Erythroblast (primary cell): ENCODE measurements at regions not wholly inside any gene's neighbourhood (a gene's known extent, or its start where the extent isn't known, plus 50 kb on each side); places are given as distances from the start of the nearest gene placed in this dataset.

ENCODE experiments used
- DNase-seq, 2 experiments: peaks; one replicate each; lab custom pipeline; 2025; lab: John Stamatoyannopoulos, UW
- GATA1 ChIP-seq: IDR thresholded peaks from 2 replicates; pipeline ENCODE4 v1.6.1; 2011; ENCODE audit warnings: low read depth, mild to moderate bottlenecking, control low read depth, low read length, moderate library complexity
- POLR2A ChIP-seq: IDR thresholded peaks from 2 replicates; pipeline ENCODE4 v1.6.1; 2011; ENCODE audit warnings: mild to moderate bottlenecking, low read length

- DNase-seq: no peak
- TF ChIP-seq GATA1: no peak
- no peak for TF ChIP-seq POLR2A
Observed at GRCh38 chr9:88258024-88258423, 119.7 kb upstream of the SPATA31C2 start.

DNA sequence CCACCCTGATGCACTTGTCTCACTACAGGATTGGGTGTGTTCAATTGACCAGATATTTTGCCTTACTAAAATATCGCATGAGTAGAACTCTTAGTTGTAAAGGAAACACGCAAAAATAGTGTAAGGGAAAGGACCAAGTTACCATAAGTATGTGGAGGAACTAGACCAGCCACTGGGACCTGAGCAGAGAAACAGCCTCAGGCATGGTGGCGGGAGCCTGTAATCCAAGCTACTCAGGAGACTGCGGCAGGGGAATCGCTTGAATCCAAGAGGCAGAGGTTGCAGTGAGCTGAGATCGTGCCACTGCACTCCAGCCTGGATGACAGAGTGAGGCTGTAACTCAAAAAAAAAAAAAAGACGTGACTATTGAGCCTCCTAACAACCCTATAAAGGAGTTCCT is 117.9 kb upstream of the SPATA31C2 start:
- no peak for DNase-seq
- TF ChIP-seq GATA1 (no peak), POLR2A (no peak)

DNA sequence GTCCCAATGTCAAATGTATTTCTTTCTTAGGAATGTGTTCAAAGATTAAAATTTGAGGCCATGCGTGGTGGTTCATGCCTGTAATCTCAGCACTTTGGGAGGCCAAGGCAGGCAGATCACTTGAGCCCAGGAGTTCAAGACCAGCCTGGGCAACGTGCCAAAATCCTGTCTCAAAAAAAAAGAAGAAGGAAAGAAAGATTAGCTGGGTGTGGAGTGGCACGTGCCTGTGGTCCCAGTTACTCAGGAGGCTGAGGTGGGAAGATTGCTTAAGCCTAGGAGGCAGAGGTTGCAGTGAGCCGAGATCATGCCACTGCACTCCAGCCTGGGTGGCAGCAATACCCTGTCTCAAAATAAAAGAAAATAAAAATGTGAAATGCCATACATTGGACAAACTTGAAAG is 117.5 kb upstream of the SPATA31C2 start:
- DNase-seq: peak; percentile 12 to 21

DNA sequence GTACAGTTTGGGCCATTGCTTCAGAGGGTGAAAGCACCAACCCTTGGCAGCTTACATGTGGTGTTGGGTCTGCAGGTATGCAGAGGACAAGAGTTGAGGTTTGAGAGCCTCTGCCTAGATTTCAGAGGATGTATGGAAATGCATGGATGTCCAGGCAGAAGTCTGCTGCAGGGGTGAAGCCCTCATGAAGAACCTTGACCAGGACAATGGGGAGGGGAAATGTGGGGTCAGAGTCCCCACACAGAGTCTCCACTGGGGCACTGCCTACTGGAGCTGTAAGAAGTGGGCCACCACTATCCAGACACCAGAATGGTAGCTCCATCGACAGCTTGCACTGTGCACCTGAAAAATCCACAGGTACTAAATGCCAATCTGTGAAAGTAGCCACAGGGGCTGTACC is 113.6 kb upstream of the SPATA31C2 start:
- DNase-seq: no peak
- no peak for TF ChIP-seq GATA1
- TF ChIP-seq POLR2A: no peak

DNA sequence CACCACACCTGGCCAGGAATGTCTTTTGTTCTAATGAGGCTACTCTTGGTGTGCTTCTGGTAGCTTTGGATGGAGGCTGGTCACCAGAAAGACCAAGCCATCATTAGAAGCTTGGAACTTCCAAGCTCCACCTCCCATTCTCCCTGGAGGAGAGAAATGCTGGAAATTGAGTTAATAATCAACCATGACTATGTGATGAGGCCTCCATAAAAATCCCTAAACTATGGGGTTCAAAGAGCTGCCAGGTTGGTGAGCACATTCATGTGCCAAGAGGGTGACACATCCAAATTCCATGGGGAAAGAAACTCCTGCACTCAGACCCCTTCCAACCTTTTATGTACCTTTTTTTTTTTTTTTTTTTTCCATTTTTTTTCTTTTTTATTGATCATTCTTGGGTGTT is 105.5 kb upstream of the SPATA31C2 start:
- no peak for TF ChIP-seq POLR2A
- TF ChIP-seq GATA1: no peak
- DNase-seq: no peak

- no peak for DNase-seq
- TF ChIP-seq POLR2A (no peak), GATA1 (no peak)
Observed at GRCh38 chr9:88242879-88243278, 104.6 kb upstream of the SPATA31C2 start.

- TF ChIP-seq GATA1: no peak
- no peak for TF ChIP-seq POLR2A
- no peak for DNase-seq
Observed at GRCh38 chr9:88237991-88238571, 99.8 kb upstream of the SPATA31C2 start.

GRCh38 chr9:88237479-88237961 is 99.2 kb upstream of the SPATA31C2 start:
- DNase-seq: no peak
- no peak for TF ChIP-seq GATA1
- no peak for TF ChIP-seq POLR2A

GRCh38 chr9:88236511-88237478 is 98.5 kb upstream of the SPATA31C2 start:
- TF ChIP-seq POLR2A: no peak
- DNase-seq: no peak

GRCh38 chr9:88235615-88236014 is 97.3 kb upstream of the SPATA31C2 start:
- TF ChIP-seq POLR2A: no peak
- TF ChIP-seq GATA1: no peak
- DNase-seq: no peak

- TF ChIP-seq GATA1 (no peak), POLR2A (no peak)
- DNase-seq: no peak
Observed at GRCh38 chr9:88234114-88234513, 95.8 kb upstream of the SPATA31C2 start.

DNA sequence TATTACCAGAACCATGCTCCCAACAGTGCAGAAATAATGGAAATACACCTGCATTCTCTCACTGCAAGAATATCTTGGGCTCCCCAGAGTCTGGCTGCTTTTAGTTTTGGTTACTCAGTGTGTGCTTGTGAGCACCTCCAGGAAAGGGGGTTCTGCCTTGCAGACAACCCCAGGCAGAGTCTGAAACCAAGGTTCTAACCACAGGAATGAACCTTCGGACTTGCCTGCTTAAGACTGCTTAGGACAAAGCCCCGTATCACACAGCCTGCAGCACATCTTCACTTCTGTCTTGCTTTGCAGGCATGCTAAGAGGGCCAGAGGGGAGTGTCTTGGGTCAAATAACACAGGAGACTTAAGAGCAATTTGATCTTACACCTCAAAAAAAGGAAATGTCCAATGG is 94.8 kb upstream of the SPATA31C2 start:
- DNase-seq: no peak
- no peak for TF ChIP-seq GATA1
- TF ChIP-seq POLR2A: no peak

DNA sequence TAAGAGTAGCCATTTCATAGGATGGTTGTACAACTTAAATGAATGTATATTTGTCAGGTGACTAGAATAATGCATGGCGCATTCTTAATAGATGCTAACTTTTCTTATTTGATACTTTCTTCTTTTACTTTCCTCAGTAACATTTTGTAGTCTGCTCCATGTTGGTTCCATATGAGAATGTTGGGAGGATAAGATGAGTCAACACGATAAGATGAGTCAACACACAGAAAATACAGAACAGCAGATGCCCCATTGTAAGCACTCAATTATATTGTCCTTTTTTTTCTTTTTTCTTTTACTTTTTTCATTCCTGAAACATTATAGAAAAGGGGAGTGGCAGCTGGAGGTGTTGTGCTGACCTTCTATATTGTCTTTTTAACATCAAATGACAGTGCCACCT is 92.3 kb upstream of the SPATA31C2 start:
- TF ChIP-seq POLR2A (no peak), GATA1 (no peak)
- DNase-seq: no peak

DNA sequence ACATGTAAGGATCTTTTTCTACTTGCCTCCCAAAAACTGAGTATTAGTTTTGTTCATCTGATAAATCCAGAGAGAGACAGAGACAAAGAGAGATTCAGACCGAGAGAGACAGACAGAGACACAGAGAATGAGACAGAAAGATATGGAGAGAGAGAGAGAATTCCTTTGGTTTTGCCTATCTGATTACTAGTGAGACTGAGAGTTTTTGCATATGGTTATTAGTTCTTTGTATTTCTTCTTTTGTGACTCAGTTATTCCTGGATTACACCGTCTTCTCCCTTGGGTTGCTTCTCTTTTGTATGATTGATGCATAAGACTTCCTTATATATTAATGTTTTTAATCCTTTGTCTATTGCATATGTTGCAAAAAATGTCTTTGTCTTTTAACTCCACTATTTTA is 91.2 kb upstream of the SPATA31C2 start:
- TF ChIP-seq POLR2A: no peak
- no peak for TF ChIP-seq GATA1
- no peak for DNase-seq
